ENCODE measurements at regions not wholly inside any gene's neighbourhood (a gene's known extent, or its start where the extent isn't known, plus 50 kb on each side); places are given as distances from the start of the nearest gene placed in this dataset.

DNA sequence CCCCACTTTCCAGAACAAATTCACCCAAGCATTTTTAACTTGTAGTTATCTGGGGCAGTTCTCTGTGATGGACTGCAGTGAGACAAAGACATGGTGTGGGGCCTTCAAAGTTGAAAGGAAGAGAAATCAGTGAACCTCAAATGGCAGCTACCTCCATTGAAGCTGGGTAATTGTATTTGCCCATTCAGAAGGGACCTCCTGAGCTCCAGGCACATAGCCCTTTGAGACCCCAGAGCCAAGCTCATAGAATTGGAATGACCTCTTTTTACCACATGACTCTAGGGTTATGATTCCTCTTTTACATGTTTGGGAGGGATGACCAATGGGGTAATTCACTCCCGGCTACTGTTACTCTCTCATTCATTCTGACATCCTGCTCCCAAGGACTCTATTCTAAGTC, 368.4 kb upstream of the ITGA1 start:
- DNase-seq = no peak

DNA sequence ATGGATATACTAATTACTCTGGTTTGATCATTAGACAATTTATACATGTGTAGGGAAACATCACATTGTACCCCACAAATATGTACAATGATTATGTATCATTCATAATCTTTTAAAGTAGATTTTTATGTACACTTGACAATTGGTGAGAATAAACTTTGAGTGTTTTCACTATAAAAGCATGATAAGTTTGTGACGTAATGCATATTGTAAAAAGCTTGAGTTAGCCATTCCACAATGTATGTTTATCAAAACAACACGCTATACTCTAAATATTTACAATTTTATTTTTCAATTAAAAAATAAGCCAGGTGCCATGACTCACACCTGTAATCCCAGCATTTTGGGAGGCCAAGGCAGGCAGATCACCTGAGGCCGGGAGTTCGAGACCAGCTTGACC, 360.1 kb upstream of the ITGA1 start:
- no peak for DNase-seq

DNA sequence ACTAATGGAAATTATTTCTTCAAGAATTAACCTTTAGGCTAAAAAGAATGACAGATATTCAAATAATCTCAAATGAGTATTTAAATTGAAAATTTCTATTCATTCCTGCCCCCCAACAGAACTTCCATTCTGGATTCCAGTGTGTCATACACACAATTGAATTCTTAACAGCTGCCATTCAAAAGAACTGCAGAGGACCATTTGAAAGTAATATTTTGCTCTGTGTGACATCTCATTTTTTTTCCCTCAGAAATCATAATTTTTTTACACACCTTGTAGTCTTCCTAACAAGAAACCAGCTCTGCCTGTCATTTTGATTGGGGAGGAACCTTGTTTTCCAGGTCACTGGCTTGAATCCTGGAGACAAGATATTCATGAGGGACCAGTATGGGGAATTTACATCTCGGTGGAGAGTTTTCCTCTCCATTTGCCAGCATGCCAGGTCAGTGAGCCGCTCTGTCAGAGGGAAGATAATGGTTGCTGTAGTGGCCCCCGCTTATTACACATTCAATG, 358.7 kb upstream of the ITGA1 start:
- no peak for DNase-seq

DNA sequence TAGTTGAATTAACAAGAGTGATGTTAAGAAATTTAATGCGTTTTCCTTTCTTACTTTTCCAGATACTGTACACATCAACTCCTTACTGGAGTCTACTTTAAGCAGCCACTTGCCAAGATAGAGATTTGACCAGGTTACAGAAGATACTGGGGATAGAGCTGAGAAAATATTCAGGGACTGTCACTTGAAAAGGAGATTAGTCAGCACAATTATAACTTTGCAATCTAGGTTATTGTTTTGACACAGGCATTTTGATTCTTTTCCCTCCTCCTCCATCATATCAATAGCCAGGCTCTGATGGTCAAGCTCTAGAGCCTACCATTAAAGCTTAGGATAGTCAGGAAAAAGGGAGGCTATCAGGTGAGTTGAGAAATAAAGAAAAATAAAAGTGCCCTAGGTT, 345.9 kb upstream of the ITGA1 start:
- DNase-seq = no peak

- no peak for DNase-seq
Measured at GRCh38 chr5:52443187-52443586, 344.5 kb upstream of the ITGA1 start.

DNA sequence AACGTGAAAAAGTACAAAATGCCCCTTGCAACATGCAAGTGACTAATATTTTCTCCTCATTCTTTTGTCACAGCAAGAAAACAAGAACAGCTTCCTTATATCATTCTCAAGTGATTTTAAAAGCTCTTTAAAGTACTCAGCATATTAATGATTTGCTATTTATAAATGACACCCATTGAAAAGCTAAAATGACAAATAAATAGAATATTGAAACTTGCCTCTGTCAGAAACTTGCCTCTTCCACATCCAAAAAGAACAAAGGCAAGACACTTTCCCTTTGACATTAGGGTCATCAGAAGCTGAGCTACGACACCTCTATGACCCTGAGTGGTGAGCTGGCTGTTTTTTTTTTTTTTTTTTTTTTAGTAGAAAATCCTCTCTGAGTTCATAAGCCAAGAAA, 339.6 kb upstream of the ITGA1 start:
- DNase-seq = no peak

GRCh38 chr5:52449516-52449915, 338.2 kb upstream of the ITGA1 start:
- no peak for DNase-seq

- DNase-seq = no peak
Measured at GRCh38 chr5:52452098-52452497, 335.6 kb upstream of the ITGA1 start.

- DNase-seq = no peak
Measured at GRCh38 chr5:52453176-52453575, 334.5 kb upstream of the ITGA1 start.

DNA sequence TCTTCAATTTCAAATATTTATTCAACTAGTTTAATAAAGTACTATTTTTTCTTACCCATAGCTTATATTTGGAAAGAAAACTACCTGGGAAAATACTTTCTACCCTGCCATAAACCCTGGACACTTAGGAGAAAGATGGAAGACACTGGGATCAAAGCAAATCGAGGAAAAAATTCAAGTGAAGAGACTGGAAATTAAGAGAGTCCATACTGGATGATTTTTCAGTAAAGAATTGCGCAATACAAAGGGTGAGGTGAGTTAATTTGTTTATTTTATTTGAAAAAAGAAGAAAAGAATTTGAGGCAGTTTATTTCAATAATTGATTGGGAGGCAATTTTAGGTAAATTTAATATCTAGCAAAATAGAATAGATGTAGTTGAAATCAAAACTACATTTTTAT, 331.8 kb upstream of the ITGA1 start:
- no peak for DNase-seq

DNA sequence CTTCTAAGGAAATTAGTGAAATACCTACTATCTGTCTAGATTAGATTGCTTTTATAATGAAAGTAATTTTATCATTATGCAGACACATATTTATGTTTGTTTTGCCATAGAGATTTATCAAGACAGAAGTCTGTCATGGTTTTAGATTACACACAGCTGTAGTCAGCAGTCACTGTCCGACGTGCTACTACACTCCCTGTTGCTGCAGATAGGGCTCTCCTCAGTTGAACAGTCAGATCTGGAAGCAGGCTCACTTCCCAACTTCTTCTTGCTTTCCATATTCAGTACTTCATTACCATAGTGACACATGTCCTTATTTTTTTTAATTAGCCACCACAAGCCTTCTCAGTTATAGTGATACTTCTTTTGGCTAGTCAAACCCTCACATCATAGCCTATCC, 329.9 kb upstream of the ITGA1 start:
- no peak for DNase-seq

DNA sequence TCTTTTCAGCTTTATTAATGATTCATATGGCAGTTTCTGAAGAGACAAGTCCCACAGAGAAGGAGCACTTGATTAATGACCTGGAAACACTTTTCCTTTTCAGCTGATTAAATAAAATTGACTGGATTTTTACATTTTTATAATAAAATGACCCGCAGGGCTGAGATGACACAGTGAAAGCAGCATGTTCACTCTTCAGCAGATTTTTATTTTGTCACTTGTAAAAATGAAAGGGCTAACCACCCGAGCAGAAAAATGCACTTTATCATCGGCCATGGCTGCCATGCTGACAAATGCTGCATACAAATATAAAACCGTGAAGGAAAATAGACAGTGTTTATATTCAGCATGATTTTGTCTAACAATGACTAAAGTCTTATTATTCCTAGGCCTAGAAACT, 321.6 kb upstream of the ITGA1 start:
- no peak for DNase-seq

GRCh38 chr5:52466749-52467520, 320.8 kb upstream of the ITGA1 start:
- no peak for DNase-seq

DNA sequence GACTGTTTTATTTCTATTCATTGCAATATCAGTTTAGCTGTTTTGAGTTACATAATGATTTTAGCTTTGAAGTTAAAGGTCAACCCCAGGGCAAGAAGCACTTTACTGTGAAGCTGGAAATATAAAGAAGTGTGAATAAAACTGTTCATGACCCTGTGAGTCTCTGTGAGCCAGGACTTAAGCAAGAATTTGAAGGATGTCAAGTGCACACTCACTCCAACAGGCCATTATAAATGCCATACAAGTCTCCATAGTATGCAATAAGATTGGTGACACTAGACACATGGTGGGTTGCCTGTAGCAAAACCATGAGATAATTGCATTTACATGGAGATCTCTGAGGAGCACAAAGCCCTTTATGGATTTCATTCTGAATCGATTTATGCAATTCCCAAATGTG, 318.7 kb upstream of the ITGA1 start:
- DNase-seq = no peak

- DNase-seq = no peak
Measured at GRCh38 chr5:52469420-52469819, 318.3 kb upstream of the ITGA1 start.

- DNase-seq = no peak
Measured at GRCh38 chr5:52469835-52470234, 317.9 kb upstream of the ITGA1 start.

DNA sequence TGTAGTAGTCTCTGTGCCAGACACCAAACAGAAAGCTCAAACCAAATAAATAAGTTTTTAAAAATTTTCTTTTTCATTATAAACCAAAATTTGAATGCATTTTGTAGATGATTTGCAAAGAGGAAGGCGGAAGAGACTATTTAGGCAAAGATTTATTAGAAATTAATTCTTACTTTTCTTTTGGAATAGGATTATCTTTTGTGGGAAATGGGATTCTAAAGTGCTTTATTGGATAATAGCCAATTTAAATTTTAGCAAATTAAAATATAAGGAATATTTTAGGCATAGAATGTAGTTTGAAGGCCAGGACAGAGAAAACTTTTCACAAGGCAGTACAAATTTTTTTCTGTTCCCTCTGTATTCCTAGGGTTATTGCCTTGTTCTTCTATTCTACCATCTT, 311.4 kb upstream of the ITGA1 start:
- DNase-seq = no peak

DNA sequence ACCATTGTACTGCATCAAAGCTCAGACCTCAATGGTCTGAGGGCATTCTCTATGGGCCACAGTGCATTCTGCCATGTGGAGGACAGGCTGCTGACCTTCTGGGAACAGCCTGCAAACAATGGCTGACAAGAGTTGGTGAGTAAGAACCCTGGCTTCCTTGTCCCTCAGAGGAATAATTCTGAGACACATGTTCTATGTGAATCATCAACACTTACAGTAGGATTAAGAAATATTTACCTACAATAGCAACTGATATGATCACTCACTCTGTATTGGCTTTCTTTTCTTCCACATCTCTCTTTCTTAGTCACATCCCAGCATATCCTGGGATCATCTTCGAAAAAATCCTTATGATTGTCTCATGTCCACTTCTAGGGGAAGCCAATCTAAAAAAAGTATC, 306.5 kb upstream of the ITGA1 start:
- DNase-seq = no peak

- DNase-seq = no peak
Measured at GRCh38 chr5:52481851-52482250, 305.9 kb upstream of the ITGA1 start.

DNA sequence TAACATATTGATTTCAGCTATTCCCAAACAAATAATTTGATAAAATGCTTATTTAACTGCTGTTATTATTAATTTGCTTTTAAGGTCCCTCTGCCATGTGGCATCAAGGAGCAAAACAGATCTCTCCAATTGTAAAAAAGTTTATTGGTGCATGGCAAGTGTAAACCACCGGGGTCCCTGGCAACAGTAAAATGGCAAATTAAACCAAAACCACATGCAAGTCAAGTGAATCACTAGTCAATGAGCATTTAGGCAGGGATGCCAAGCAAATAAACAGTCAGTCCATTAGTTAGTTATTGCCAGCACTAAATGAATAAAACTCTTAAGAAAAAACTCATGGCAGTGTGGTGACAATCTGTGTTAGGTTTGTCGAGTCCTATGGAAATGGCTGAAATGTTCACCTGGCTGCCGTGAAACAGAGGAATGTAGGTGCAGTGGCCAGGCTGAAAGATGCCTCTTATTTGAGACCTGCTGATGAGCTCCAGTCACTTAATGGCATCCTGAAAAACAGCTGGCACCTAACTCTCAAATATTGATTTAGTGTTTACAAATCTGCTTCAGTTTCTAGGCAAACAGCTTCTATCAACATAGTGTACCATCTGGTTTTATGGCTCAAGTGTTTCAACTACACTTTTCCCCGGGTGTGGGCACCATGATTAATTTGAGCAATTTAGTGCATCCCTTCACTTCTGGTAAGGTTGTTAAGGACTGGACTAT, 296.5 kb upstream of the ITGA1 start:
- DNase-seq = no peak

GRCh38 chr5:52491818-52492217, 295.9 kb upstream of the ITGA1 start:
- no peak for DNase-seq

DNA sequence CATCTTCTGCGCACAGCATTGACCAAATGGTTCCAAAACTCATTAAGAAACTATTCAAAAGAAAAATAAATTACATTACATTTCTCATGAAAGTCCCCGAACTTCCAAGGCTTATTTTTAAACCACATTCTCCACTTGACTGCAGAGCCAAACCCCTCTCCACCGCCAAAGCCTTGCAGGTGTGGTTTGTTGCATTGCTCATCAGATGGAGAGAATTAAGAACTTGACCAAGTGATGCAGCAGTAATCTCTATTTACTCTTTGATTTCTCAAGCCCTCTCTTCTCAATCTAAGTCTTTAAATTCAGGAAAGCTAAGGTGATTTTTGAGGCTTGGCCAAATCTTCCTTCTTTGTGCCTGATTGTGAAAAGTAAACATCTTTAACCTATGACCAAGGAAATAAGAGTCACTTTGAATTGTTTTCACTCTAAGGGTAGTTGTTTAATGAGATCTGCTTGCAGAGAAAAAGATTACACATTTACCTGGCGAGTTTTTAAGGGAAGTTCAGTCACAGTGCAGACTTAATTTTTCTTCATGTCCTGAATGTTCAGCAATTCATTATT, 290.5 kb upstream of the ITGA1 start:
- DNase-seq = no peak

- no peak for DNase-seq
Measured at GRCh38 chr5:52498607-52499006, 289.1 kb upstream of the ITGA1 start.

- DNase-seq = no peak
Measured at GRCh38 chr5:52502460-52502999, 285.2 kb upstream of the ITGA1 start.
